GM12878 (cell line): ENCODE measurements at regions not wholly inside any gene's neighbourhood (a gene's known extent, or its start where the extent isn't known, plus 50 kb on each side); places are given as distances from the start of the nearest gene placed in this dataset.

Source experiments
- ATAC-seq: fragments of 200-7000 bp; cut with Tn5 transposase; 3 replicates; pipeline ENCODE4 v1.9.1; 2020; ENCODE audit warnings: mild to moderate bottlenecking, moderate library complexity
- BruUV-seq: library from RNA; stranded (reverse); fragments of 400-500 nt; replicated peaks from 2 replicates; lab custom pipeline; 2021; lab: Mats Ljungman, UMichigan
- CTCF ChIA-PET: fragments of 300-600 bp; sonication (Branson Sonifier 250); formaldehyde crosslinking; extraction: SDS; loops from one replicate; lab custom pipeline; 2021; ENCODE audit warnings: inconsistent platforms; lab: Yijun Ruan, JAX
- POLR2A ChIA-PET: fragments of 350-600 bp; formaldehyde crosslinking; extraction: SDS; loops from one replicate; lab custom pipeline; 2021; ENCODE audit warnings: inconsistent platforms; lab: Charles Lee
- RAD21 ChIA-PET: fragments of 300-600 bp; sonication (Branson Sonifier 250); formaldehyde crosslinking; loops from one replicate; lab custom pipeline; 2023; ENCODE audit warnings: antibody characterized with exemption; ENCODE audit not compliant: unreplicated experiment; lab: Charles Lee
- SMC1A ChIA-PET: fragments of 300-600 bp; sonication (Branson Sonifier 250); formaldehyde crosslinking; loops from one replicate; lab custom pipeline; 2023; ENCODE audit not compliant: unreplicated experiment, uncharacterized antibody; lab: Charles Lee
- DNase-seq: peaks from one replicate; pipeline ENCODE4 v3.0.0-alpha.2; 2011; ENCODE audit warnings: low read depth, low spot score
- FAIRE-seq: peaks from 3 replicates; lab custom pipeline; 2011; peaks lifted over from hg19 to GRCh38; lab: Jason Lieb, UNC
- H2AFZ ChIP-seq: 2 replicates; pipeline ENCODE4 v1.6.0; 2011; ENCODE audit warnings: low read depth, low read length, control low read depth; ENCODE audit not compliant: control insufficient read depth
- H3K27ac ChIP-seq: 2 replicates; pipeline ENCODE4 v1.5.1; 2011; ENCODE audit warnings: control low read depth; ENCODE audit not compliant: control insufficient read depth, insufficient read depth
- H3K27me3 ChIP-seq, 2 experiments: replicated peaks in 1 of 2; 2 replicates each; pipeline versions ENCODE4 v1.6.0 to v1.6.1; 2011; ENCODE audit warnings: low read length in 1 of 2; ENCODE audit not compliant: control insufficient read depth in 2 of 2, insufficient read depth in 2 of 2
- H3K36me3 ChIP-seq, 2 experiments: 2 replicates each; pipeline ENCODE4 v1.5.1; 2011; ENCODE audit warnings: low read length in 1 of 2; ENCODE audit not compliant: control insufficient read depth in 2 of 2, insufficient read depth in 2 of 2
- H3K4me1 ChIP-seq: 2 replicates; pipeline ENCODE4 v1.6.1; 2011; ENCODE audit warnings: mild to moderate bottlenecking, low read length, moderate library complexity, mixed read lengths; ENCODE audit not compliant: control insufficient read depth, insufficient read depth
- H3K4me2 ChIP-seq: 2 replicates; pipeline ENCODE4 v1.6.0; 2011; ENCODE audit warnings: control low read depth; ENCODE audit not compliant: control insufficient read depth, insufficient read depth
- H3K4me3 ChIP-seq: fragments of 200-600 bp; sonication (generic); 2 replicates; pipeline ENCODE4 v1.5.1; 2016
- H3K79me2 ChIP-seq: 2 replicates; pipeline ENCODE4 v1.6.0; 2011; ENCODE audit warnings: low read length; ENCODE audit not compliant: control insufficient read depth, insufficient read depth
- H3K9ac ChIP-seq: 2 replicates; pipeline ENCODE4 v1.8.0; 2011; ENCODE audit warnings: low read length, control low read depth, mixed read lengths; ENCODE audit not compliant: control insufficient read depth, insufficient read depth
- H3K9me3 ChIP-seq: replicated peaks from 3 replicates; pipeline ENCODE4 v1.5.1; 2011; ENCODE audit warnings: mild to moderate bottlenecking, low read length; ENCODE audit not compliant: control insufficient read depth, insufficient read depth
- H4K20me1 ChIP-seq: 2 replicates; pipeline ENCODE4 v1.6.0; 2011; ENCODE audit not compliant: control insufficient read depth, insufficient read depth
- ASH2L ChIP-seq: fragments of 300-600, 200-600 bp; sonication (generic); IDR thresholded peaks from 2 replicates; pipeline ENCODE4 v1.6.1; 2017; ENCODE audit warnings: low read depth, mild to moderate bottlenecking, borderline replicate concordance
- HCFC1 ChIP-seq: fragments of 150-350 bp; IDR thresholded peaks from 2 replicates; pipeline ENCODE4 v1.6.1; 2014; ENCODE audit warnings: low read length
- NFYB ChIP-seq: IDR thresholded peaks from 2 replicates; pipeline ENCODE4 v1.6.1; 2011; ENCODE audit warnings: low read depth, mild to moderate bottlenecking, low read length, improper control_type of control experiment, moderate library complexity; ENCODE audit not compliant: insufficient read depth
- RCOR1 ChIP-seq: conservative IDR thresholded peaks from 2 replicates; pipeline ENCODE4 v1.6.1; 2012; ENCODE audit warnings: low read depth, low read length, improper control_type of control experiment
- SMC3 ChIP-seq: IDR thresholded peaks from 2 replicates; pipeline ENCODE4 v1.6.1; 2011; ENCODE audit warnings: low read length, improper control_type of control experiment, borderline replicate concordance
- SREBF2 ChIP-seq: IDR thresholded peaks from 2 replicates; pipeline ENCODE4 v1.6.1; 2012; ENCODE audit warnings: mild to moderate bottlenecking, low read length
- STAT3 ChIP-seq: IDR thresholded peaks from 2 replicates; pipeline ENCODE4 v1.6.1; 2011; ENCODE audit warnings: low read depth, low read length, improper control_type of control experiment
- TBL1XR1 ChIP-seq: IDR thresholded peaks from 2 replicates; pipeline ENCODE4 v1.6.1; 2012; ENCODE audit warnings: low read depth, low read length, improper control_type of control experiment
- TCF3 ChIP-seq: IDR thresholded peaks from 2 replicates; pipeline ENCODE4 v1.6.1; 2012; ENCODE audit warnings: low read depth, mild to moderate bottlenecking, low read length, borderline replicate concordance; ENCODE audit not compliant: insufficient read depth
- YBX1 ChIP-seq: fragments of 450-650 bp; IDR thresholded peaks from 2 replicates; pipeline ENCODE4 v1.6.1; 2016; ENCODE audit warnings: antibody characterized with exemption
- ZNF207 ChIP-seq: fragments of 450-650 bp; IDR thresholded peaks from 2 replicates; pipeline ENCODE4 v1.6.1; 2014; ENCODE audit warnings: antibody characterized with exemption, mild to moderate bottlenecking, borderline replicate concordance
- ZNF274 ChIP-seq: IDR thresholded peaks from one replicate; pipeline ENCODE4 v1.8.0; 2011; ENCODE audit not compliant: insufficient read length, insufficient read depth
- WGBS: methylation state at CpG from one replicate; pipeline ENCODE4 v1.1.6; 2016; ENCODE audit warnings: low lambda C conversion rate; ENCODE audit not compliant: insufficient replicate concordance, insufficient coverage; ENCODE audit errors: missing lambda C conversion rate; 5-methylcytosine and 5-hydroxymethylcytosine counted together
- in situ Hi-C: fragments of 300-500 bp; cut with MboI; formaldehyde crosslinking; loops from 9 replicates; pipeline ENCODE4 v1.14.3; 2018; ENCODE audit warnings: mixed read lengths
- intact Hi-C: fragments of 100-400 bp; cut with micrococcal nuclease; formaldehyde crosslinking; loops from one replicate; pipeline ENCODE4 v1.14.2; 2022; ENCODE audit not compliant: unreplicated experiment
- TF ChIP-seq, protein P1 (sequence below): IDR thresholded peaks from 2 replicates; pipeline ENCODE4 v1.6.1; 2012; ENCODE audit warnings: low read depth, low read length, improper control_type of control experiment
- TF ChIP-seq, protein P2 (sequence below): fragments of 150-350 bp; IDR thresholded peaks from 2 replicates; pipeline ENCODE4 v1.6.1; 2014; ENCODE audit warnings: mild to moderate bottlenecking, low read depth, low read length

DNA sequence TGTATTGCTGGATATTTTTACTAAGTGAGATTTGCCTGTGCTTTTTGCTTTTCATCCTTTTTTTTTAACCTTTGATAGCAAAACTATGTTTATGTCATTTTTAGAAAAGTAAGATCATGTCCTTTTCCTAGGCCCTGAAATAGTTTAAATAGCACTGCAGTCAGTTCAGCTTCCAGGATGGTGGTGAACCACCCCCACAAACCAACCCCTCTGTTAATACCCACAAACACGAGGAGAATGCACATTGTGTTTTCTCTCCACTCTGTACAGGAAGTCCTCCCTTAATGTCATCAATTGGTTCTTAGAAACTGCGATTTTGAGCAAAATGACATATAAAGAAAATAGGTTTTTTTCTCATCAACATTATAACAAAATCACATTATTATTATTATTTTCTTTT, 117.7 kb upstream of the DSCAM start:
- no peak overlapping the region for H3K27ac ChIP-seq
- ChIA-PET RAD21 (no interaction called here), CTCF (no interaction called here), POLR2A (no interaction called here), SMC1A (no interaction called here)
- BruUV-seq, result no TSS peak
- 3% methylated on average over 2 of the region's 2 CpGs for WGBS
- DNase-seq (no peak), ATAC-seq (no peak), FAIRE-seq (no peak)
- no peak for TF ChIP-seq RCOR1
- TF ChIP-seq, protein P1, sequence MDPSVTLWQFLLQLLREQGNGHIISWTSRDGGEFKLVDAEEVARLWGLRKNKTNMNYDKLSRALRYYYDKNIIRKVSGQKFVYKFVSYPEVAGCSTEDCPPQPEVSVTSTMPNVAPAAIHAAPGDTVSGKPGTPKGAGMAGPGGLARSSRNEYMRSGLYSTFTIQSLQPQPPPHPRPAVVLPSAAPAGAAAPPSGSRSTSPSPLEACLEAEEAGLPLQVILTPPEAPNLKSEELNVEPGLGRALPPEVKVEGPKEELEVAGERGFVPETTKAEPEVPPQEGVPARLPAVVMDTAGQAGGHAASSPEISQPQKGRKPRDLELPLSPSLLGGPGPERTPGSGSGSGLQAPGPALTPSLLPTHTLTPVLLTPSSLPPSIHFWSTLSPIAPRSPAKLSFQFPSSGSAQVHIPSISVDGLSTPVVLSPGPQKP, result no peak
- TF ChIP-seq NFYB, result no peak
- TF ChIP-seq YBX1, result no peak
- no peak for TF ChIP-seq TBL1XR1
- no peak for TF ChIP-seq STAT3
- TF ChIP-seq TCF3, result no peak
- TF ChIP-seq, protein P2, sequence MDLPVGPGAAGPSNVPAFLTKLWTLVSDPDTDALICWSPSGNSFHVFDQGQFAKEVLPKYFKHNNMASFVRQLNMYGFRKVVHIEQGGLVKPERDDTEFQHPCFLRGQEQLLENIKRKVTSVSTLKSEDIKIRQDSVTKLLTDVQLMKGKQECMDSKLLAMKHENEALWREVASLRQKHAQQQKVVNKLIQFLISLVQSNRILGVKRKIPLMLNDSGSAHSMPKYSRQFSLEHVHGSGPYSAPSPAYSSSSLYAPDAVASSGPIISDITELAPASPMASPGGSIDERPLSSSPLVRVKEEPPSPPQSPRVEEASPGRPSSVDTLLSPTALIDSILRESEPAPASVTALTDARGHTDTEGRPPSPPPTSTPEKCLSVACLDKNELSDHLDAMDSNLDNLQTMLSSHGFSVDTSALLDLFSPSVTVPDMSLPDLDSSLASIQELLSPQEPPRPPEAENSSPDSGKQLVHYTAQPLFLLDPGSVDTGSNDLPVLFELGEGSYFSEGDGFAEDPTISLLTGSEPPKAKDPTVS, result no peak
- no peak for TF ChIP-seq SMC3
- TF ChIP-seq HCFC1, result no peak
- TF ChIP-seq SREBF2, result no peak
- TF ChIP-seq ZNF274, result no peak
- TF ChIP-seq ZNF207, result no peak
- no peak for TF ChIP-seq ASH2L
- intact Hi-C loops, result no loop called here
- no peaks in the 10 kb centered on the region for H3K79me2 ChIP-seq
- no peak overlapping the region for H3K9ac ChIP-seq
- no peaks in the 10 kb centered on the region for H3K27me3 ChIP-seq
- H3K4me2 ChIP-seq, result no peak overlapping the region
- in situ Hi-C loops, result no loop called here
- H3K4me1 ChIP-seq, result no peaks in the 10 kb centered on the region
- H3K4me3 ChIP-seq, result no peak overlapping the region
- H4K20me1 ChIP-seq, result no peaks in the 10 kb centered on the region
- no peaks in the 10 kb centered on the region for H3K36me3 ChIP-seq
- H2AFZ ChIP-seq, result no peak overlapping the region
- H3K9me3 ChIP-seq, result no peaks in the 10 kb centered on the region; the same call in 2 of the 3 replicates
